CD4-positive, alpha-beta T cell treated with Interleukin-4 for 4 hours (primary cell): ENCODE measurements at regions not wholly inside any gene's neighbourhood (a gene's known extent, or its start where the extent isn't known, plus 50 kb on each side); places are given as distances from the start of the nearest gene placed in this dataset.
A peak's percentile ranks its signal among the peaks of the same experiment; 100 is the strongest.

Experiments used
- DNase-seq: peaks from one replicate; pipeline ENCODE4 v3.0.0-alpha.2; 2020

GRCh38 chr21:35325953-35326352 lies 276.9 kb upstream of the RUNX1 start:
- no peak for DNase-seq

GRCh38 chr21:35324372-35325220 lies 275.5 kb upstream of the RUNX1 start:
- no peak for DNase-seq

GRCh38 chr21:35323947-35324346 lies 274.8 kb upstream of the RUNX1 start:
- DNase-seq, result no peak

GRCh38 chr21:35321322-35322200 lies 272.5 kb upstream of the RUNX1 start:
- no peak for DNase-seq

GRCh38 chr21:35319684-35320283 lies 270.7 kb upstream of the RUNX1 start:
- DNase-seq, result no peak

GRCh38 chr21:35316933-35317332 lies 267.8 kb upstream of the RUNX1 start:
- no peak for DNase-seq

GRCh38 chr21:35316456-35316855 lies 267.4 kb upstream of the RUNX1 start:
- no peak for DNase-seq

- DNase-seq, result no peak
Observed at GRCh38 chr21:35314857-35315582, 265.9 kb upstream of the RUNX1 start.

- DNase-seq, result no peak
Observed at GRCh38 chr21:35311985-35312384, 262.9 kb upstream of the RUNX1 start.

GRCh38 chr21:35309316-35309715 lies 260.2 kb upstream of the RUNX1 start:
- no peak for DNase-seq

- no peak for DNase-seq
Observed at GRCh38 chr21:35303085-35303484, 254.0 kb upstream of the RUNX1 start.

GRCh38 chr21:35298757-35299156 lies 249.7 kb upstream of the RUNX1 start:
- no peak for DNase-seq

- no peak for DNase-seq
Observed at GRCh38 chr21:35297665-35298064, 248.6 kb upstream of the RUNX1 start.

- DNase-seq, result no peak
Observed at GRCh38 chr21:35294231-35294898, 245.3 kb upstream of the RUNX1 start.

GRCh38 chr21:35291973-35292627 lies 243.0 kb upstream of the RUNX1 start:
- DNase-seq, result no peak

- no peak for DNase-seq
Observed at GRCh38 chr21:35291034-35291433, 241.9 kb upstream of the RUNX1 start.

- DNase-seq, result no peak
Observed at GRCh38 chr21:35288238-35288637, 239.1 kb upstream of the RUNX1 start.

- DNase-seq, result no peak
Observed at GRCh38 chr21:35284199-35284598, 235.1 kb upstream of the RUNX1 start.

GRCh38 chr21:35282944-35283343 lies 233.8 kb upstream of the RUNX1 start:
- no peak for DNase-seq

GRCh38 chr21:35281956-35282355 lies 232.9 kb upstream of the RUNX1 start:
- DNase-seq, result peak; percentile 2

GRCh38 chr21:35280231-35280630 lies 231.1 kb upstream of the RUNX1 start:
- DNase-seq, result no peak

GRCh38 chr21:35275776-35276175 lies 226.7 kb upstream of the RUNX1 start:
- DNase-seq, result no peak
